Spleen (tissue), 11 donors: ENCODE measurements at regions not wholly inside any gene's neighbourhood (a gene's known extent, or its start where the extent isn't known, plus 50 kb on each side); places are given as distances from the start of the nearest gene placed in this dataset.

Source experiments
- DNase-seq: peaks from one replicate; pipeline ENCODE4 v3.0.0-alpha.2; 2020
- H3K27ac ChIP-seq, 8 donors: fragments of 200-600 bp; sonication (generic) in 7 of 8; 1 replicate in 4 of 8; 2 replicates in 4 of 8; pipeline versions ENCODE4 v1.5.0 to v1.8.0; 2016 to 2021; ENCODE audit warnings: inconsistent platforms in 4 of 8, mild to moderate bottlenecking in 4 of 8, moderate library complexity in 1 of 8
- H3K27me3 ChIP-seq, 7 donors: fragments of 200-600 bp; sonication (generic) in 6 of 7; replicated peaks in 1 of 7; 1 replicate in 4 of 7; 2 replicates in 3 of 7; pipeline versions ENCODE4 v1.5.0 to v1.8.0; 2016 to 2021; ENCODE audit warnings: inconsistent platforms in 3 of 7, mild to moderate bottlenecking in 1 of 7
- H3K36me3 ChIP-seq, 6 donors: fragments of 200-600 bp; sonication (generic) in 5 of 6; 1 replicate in 4 of 6; 2 replicates in 2 of 6; pipeline versions ENCODE4 v1.5.0 to v1.8.0; 2016 to 2021; ENCODE audit warnings: inconsistent platforms in 2 of 6
- H3K4me1 ChIP-seq, 6 donors: fragments of 200-600 bp; sonication (generic) in 5 of 6; 1 replicate in 3 of 6; 2 replicates in 3 of 6; pipeline versions ENCODE4 v1.5.0 to v1.8.0; 2016 to 2021; ENCODE audit warnings: inconsistent platforms in 3 of 6
- H3K4me3 ChIP-seq, 8 donors: fragments of 200-600 bp; sonication (generic) in 7 of 8; 1 replicate in 4 of 8; 2 replicates in 4 of 8; pipeline versions ENCODE4 v1.5.0 to v1.8.0; 2016 to 2021; ENCODE audit warnings: inconsistent platforms in 4 of 8, mild to moderate bottlenecking in 4 of 8, moderate library complexity in 2 of 8
- H3K9me3 ChIP-seq, 8 donors: fragments of 200-600 bp; sonication (generic) in 7 of 8; 1 replicate in 4 of 8; 2 replicates in 4 of 8; pipeline versions ENCODE4 v1.5.0 to v1.8.0; 2016 to 2021; ENCODE audit warnings: inconsistent platforms in 4 of 8
- CTCF ChIP-seq, 11 experiments: fragments of 200-600 bp in 7 of 11; fragments of 450-650 bp in 4 of 11; sonication (generic) in 4 of 11; IDR thresholded peaks in 8 of 11; conservative IDR thresholded peaks in 3 of 11; 1 replicate in 7 of 11; 2 replicates in 4 of 11; pipeline versions ENCODE4 v1.4.0 to v1.8.0; 2016 to 2021; ENCODE audit warnings: antibody characterized with exemption in 11 of 11, inconsistent platforms in 4 of 11, mild to moderate bottlenecking in 1 of 11
- POLR2A ChIP-seq, 3 donors: fragments of 450-650 bp; IDR thresholded peaks; one replicate each; pipeline ENCODE4 v1.5.1; 2017; ENCODE audit warnings: antibody characterized with exemption in 3 of 3, mild to moderate bottlenecking in 1 of 3
- POLR2AphosphoS5 ChIP-seq, 3 donors: sonication (generic); formaldehyde crosslinking; IDR thresholded peaks; one replicate each; pipeline ENCODE4 v1.5.1; 2017; ENCODE audit warnings: antibody characterized with exemption in 3 of 3
- WGBS, 5 donors: extraction: QIAGEN DNeasy Blood & Tissue Kit in 3 of 5; methylation state at CpG; one replicate each; pipeline versions ENCODE4 v1.1.5 to v1.1.7; 2013 to 2018; 5-methylcytosine and 5-hydroxymethylcytosine counted together
- intact Hi-C: fragments of 100-400 bp; cut with DNase I; formaldehyde crosslinking; loops from one replicate; pipeline ENCODE4 v1.15.0; 2023; ENCODE audit warnings: low total_unique reads
- donor health status: healthy with polysubstance abuse.
- donor health status: DM: no; HTN: no; CAD: no; lungs with moderate emphysema.
- donor health status: DM: no; HTN: no; CAD: no.
- donor health status: Bipolar disorder and iron deficiency.
- donor health status: healthy.
- donor health status: DM: no; HTN: no; CAD: no.
- donor health status: DM: yes; HTN: yes; CAD: no.

- WGBS, 5 donors = 74 to 91% (median 82%) methylated on average over 3 of the region's 3 CpGs
- H3K4me1 ChIP-seq = no peaks in the 10 kb centered on the region
- no peak for DNase-seq
- TF ChIP-seq POLR2AphosphoS5 (IDR thresholded peaks at IDR 0.05) (no peak), CTCF (IDR thresholded peaks at IDR 0.05 in 8 of 11, conservative IDR thresholded peaks at IDR 0.05 in 3 of 11) (no peak), POLR2A (IDR thresholded peaks at IDR 0.05) (no peak)
- H3K27me3 ChIP-seq = no peaks in the 10 kb centered on the region
- H3K4me3 ChIP-seq = no peak overlapping the region
- peaks cover 0 to 5% (median 0%) of the 10 kb centered on the region in 8 donors for H3K9me3 ChIP-seq
- no peaks in the 10 kb centered on the region for H3K36me3 ChIP-seq
- no peak overlapping the region for H3K27ac ChIP-seq
- intact Hi-C loops = no loop called here
Measured at GRCh38 chr4:159837071-159837470, 734.2 kb downstream of the RAPGEF2 start.

DNA sequence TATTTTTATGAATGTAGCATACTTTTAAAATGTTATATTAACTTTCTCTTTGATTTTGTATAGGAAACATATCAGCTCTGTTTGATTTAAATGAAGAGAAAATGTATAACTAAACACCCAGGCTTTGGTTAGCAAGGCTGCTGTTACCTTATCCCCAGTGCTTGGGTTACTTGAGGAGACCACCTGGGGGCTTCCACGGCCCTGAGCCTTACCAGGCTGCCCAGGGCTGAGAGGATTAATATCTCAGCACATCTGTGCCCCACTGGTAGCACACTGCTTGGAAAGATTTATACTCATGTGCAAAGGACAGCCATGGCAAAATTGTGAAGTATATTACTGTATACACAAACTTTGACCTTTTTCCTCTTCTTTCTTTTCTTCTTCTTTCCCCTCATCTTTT, 752.9 kb downstream of the RAPGEF2 start:
- Histone ChIP-seq H3K36me3 (no peaks in the 10 kb centered on the region), H3K27ac (no peak overlapping the region), H3K4me1 (no peaks in the 10 kb centered on the region), H3K9me3 (no peaks in the 10 kb centered on the region), H3K27me3 (no peaks in the 10 kb centered on the region), H3K4me3 (no peak overlapping the region)
- intact Hi-C loops = no loop called here
- TF ChIP-seq POLR2A (IDR thresholded peaks at IDR 0.05) = no peak
- TF ChIP-seq CTCF (IDR thresholded peaks at IDR 0.05 in 8 of 11, conservative IDR thresholded peaks at IDR 0.05 in 3 of 11) = no peak
- TF ChIP-seq POLR2AphosphoS5 (IDR thresholded peaks at IDR 0.05) = no peak
- no peak for DNase-seq
- WGBS, 5 donors = 32 to 75% (median 52%) methylated on average over 1 of the region's 1 CpG

- WGBS, 5 donors = 50 to 60% (median 54%) methylated on average over 5 of the region's 5 CpGs
- intact Hi-C loops = no loop called here
- Histone ChIP-seq H3K27me3 (no peaks in the 10 kb centered on the region), H3K36me3 (no peaks in the 10 kb centered on the region), H3K4me1 (no peaks in the 10 kb centered on the region), H3K4me3 (no peak overlapping the region), H3K9me3 (no peaks in the 10 kb centered on the region), H3K27ac (no peak overlapping the region)
- TF ChIP-seq POLR2AphosphoS5 (IDR thresholded peaks at IDR 0.05) = no peak
- no peak for TF ChIP-seq POLR2A (IDR thresholded peaks at IDR 0.05)
- TF ChIP-seq CTCF (IDR thresholded peaks at IDR 0.05 in 8 of 11, conservative IDR thresholded peaks at IDR 0.05 in 3 of 11) = no peak
- DNase-seq = no peak
Measured at GRCh38 chr4:159856451-159856850, 753.6 kb downstream of the RAPGEF2 start.

DNA sequence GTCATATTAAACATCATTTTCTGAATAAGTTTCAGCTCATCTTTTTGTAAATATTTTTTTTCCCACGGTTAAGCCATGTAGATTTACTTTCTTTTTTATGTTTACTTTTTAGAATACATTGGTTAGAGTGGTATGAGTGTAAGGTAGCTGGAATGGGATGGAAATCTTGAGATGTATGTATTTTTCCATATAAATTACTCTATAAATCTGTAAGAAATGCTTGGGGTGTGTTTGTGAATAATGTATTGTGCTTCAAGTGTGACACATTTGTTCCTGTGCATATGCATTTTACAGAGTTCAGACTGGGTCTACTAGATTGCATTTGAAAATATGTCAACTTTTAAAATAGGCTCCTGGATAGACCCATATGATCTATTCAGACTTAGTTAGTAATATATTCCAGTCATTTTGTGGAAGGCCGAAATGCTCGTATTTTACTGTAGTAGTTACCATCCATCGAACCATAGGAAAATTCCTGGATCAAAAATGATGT, 756.8 kb downstream of the RAPGEF2 start:
- Histone ChIP-seq H3K27me3 (no peaks in the 10 kb centered on the region), H3K27ac (no peak overlapping the region), H3K9me3 (no peaks in the 10 kb centered on the region), H3K4me3 (no peak overlapping the region), H3K36me3 (no peaks in the 10 kb centered on the region), H3K4me1 (no peaks in the 10 kb centered on the region)
- WGBS, 5 donors = 88 to 97% (median 92%) methylated on average over 4 of the region's 4 CpGs
- DNase-seq = no peak
- TF ChIP-seq POLR2AphosphoS5 (IDR thresholded peaks at IDR 0.05) = no peak
- TF ChIP-seq CTCF (IDR thresholded peaks at IDR 0.05 in 8 of 11, conservative IDR thresholded peaks at IDR 0.05 in 3 of 11) = no peak
- no peak for TF ChIP-seq POLR2A (IDR thresholded peaks at IDR 0.05)
- intact Hi-C loops = no loop called here
